Trophoblast cell (in vitro differentiated cells and primary cell): ENCODE measurements at regions not wholly inside any gene's neighbourhood (a gene's known extent, or its start where the extent isn't known, plus 50 kb on each side); places are given as distances from the start of the nearest gene placed in this dataset.

ENCODE experiments used
- DNase-seq, 2 donors: peaks; one replicate each; pipeline ENCODE4 v3.0.0-alpha.2; 2016
- H2AFZ ChIP-seq: 2 replicates; pipeline ENCODE4 v1.6.1; 2013; ENCODE audit warnings: low read length, moderate library complexity, mild to moderate bottlenecking; ENCODE audit not compliant: insufficient read depth, poor library complexity
- H2AK5ac ChIP-seq: 2 replicates; pipeline ENCODE4 v1.6.1; 2013; ENCODE audit warnings: mild to moderate bottlenecking, low read length
- H2BK120ac ChIP-seq: 2 replicates; pipeline ENCODE4 v1.6.1; 2013; ENCODE audit warnings: low read length, mild to moderate bottlenecking, moderate library complexity; ENCODE audit not compliant: insufficient read depth, poor library complexity
- H2BK12ac ChIP-seq: 2 replicates; pipeline ENCODE4 v1.6.1; 2013; ENCODE audit warnings: mild to moderate bottlenecking, low read length, moderate library complexity
- H2BK5ac ChIP-seq: 2 replicates; pipeline ENCODE4 v1.6.1; 2013; ENCODE audit warnings: low read length, low read depth, moderate library complexity, mild to moderate bottlenecking; ENCODE audit not compliant: poor library complexity
- H3K14ac ChIP-seq: 2 replicates; pipeline ENCODE4 v1.6.1; 2013; ENCODE audit warnings: mild to moderate bottlenecking, low read length
- H3K18ac ChIP-seq: 2 replicates; pipeline ENCODE4 v1.6.1; 2013; ENCODE audit warnings: mild to moderate bottlenecking, low read length
- H3K23ac ChIP-seq: 2 replicates; pipeline ENCODE4 v1.6.1; 2013; ENCODE audit warnings: low read length
- H3K27ac ChIP-seq: 2 replicates; pipeline ENCODE4 v1.5.1; 2013; ENCODE audit warnings: low read depth, mild to moderate bottlenecking, inconsistent platforms, low read length, moderate library complexity
- H3K27me3 ChIP-seq: 2 replicates; pipeline ENCODE4 v1.6.1; 2013; ENCODE audit warnings: inconsistent platforms, mild to moderate bottlenecking, low read length, moderate library complexity; ENCODE audit not compliant: insufficient read depth
- H3K36me3 ChIP-seq, 2 experiments: 1 replicate in 1 of 2; 2 replicates in 1 of 2; pipeline ENCODE4 v1.6.1; 2013; ENCODE audit warnings: low read length in 2 of 2, mild to moderate bottlenecking in 2 of 2, moderate library complexity in 1 of 2; ENCODE audit not compliant: insufficient read depth in 2 of 2, control insufficient read depth in 1 of 2
- H3K4ac ChIP-seq: 2 replicates; pipeline ENCODE4 v1.6.1; 2013; ENCODE audit warnings: low read depth, mild to moderate bottlenecking, low read length, moderate library complexity
- H3K4me1 ChIP-seq, 2 experiments: 1 replicate in 1 of 2; 2 replicates in 1 of 2; pipeline ENCODE4 v1.6.1; 2013; ENCODE audit warnings: low read length in 2 of 2, mild to moderate bottlenecking in 2 of 2, moderate library complexity in 1 of 2; ENCODE audit not compliant: insufficient read depth in 2 of 2, control insufficient read depth in 1 of 2
- H3K4me2 ChIP-seq: 2 replicates; pipeline ENCODE4 v1.6.1; 2013; ENCODE audit warnings: inconsistent platforms, mild to moderate bottlenecking, low read length, moderate library complexity
- H3K4me3 ChIP-seq: 2 replicates; pipeline ENCODE4 v1.5.1; 2013; ENCODE audit warnings: mild to moderate bottlenecking, low read depth, low read length, inconsistent platforms
- H3K79me1 ChIP-seq: one replicate; pipeline ENCODE4 v1.6.1; 2013; ENCODE audit warnings: low read length
- H3K79me2 ChIP-seq: 2 replicates; pipeline ENCODE4 v1.6.1; 2013; ENCODE audit warnings: low read length, mild to moderate bottlenecking; ENCODE audit not compliant: control insufficient read depth, insufficient read depth, poor library complexity
- H3K9ac ChIP-seq: 2 replicates; pipeline ENCODE4 v1.6.1; 2013; ENCODE audit warnings: mild to moderate bottlenecking, low read length
- H3K9me3 ChIP-seq: 2 replicates; pipeline ENCODE4 v1.6.1; 2013; ENCODE audit warnings: low read depth, mild to moderate bottlenecking, control low read depth, inconsistent platforms, low read length; ENCODE audit not compliant: insufficient read depth
- H4K12ac ChIP-seq: 2 replicates; pipeline ENCODE4 v1.6.1; 2013; ENCODE audit warnings: low read depth, mild to moderate bottlenecking, low read length, moderate library complexity
- H4K8ac ChIP-seq: 2 replicates; pipeline ENCODE4 v1.6.1; 2013; ENCODE audit warnings: low read depth, mild to moderate bottlenecking, low read length, moderate library complexity
- H4K91ac ChIP-seq: one replicate; pipeline ENCODE4 v1.6.1; 2013; ENCODE audit warnings: low read depth, mild to moderate bottlenecking, low read length, moderate library complexity
- WGBS: extraction: QIAGEN DNeasy Blood & Tissue Kit; methylation state at CpG from one replicate; pipeline ENCODE4 v1.1.7; 2013; ENCODE audit warnings: missing lambda C conversion rate; ENCODE audit not compliant: insufficient read length, insufficient coverage; ENCODE audit errors: extremely low coverage; 5-methylcytosine and 5-hydroxymethylcytosine counted together

- Histone ChIP-seq H3K4ac (no peak overlapping the region), H3K14ac (no peak overlapping the region), H3K4me3 (no peak overlapping the region), H3K18ac (no peak overlapping the region), H3K36me3 (no peaks in the 10 kb centered on the region), H2BK120ac (no peak overlapping the region), H4K8ac (no peak overlapping the region), H2BK12ac (no peak overlapping the region), H3K4me1 (no peaks in the 10 kb centered on the region), H3K23ac (no peak overlapping the region), H3K27me3 (no peaks in the 10 kb centered on the region), H2AFZ (no peak overlapping the region), H2BK5ac (no peak overlapping the region), H3K9ac (no peak overlapping the region), H4K91ac (no peak overlapping the region), H3K79me1 (no peaks in the 10 kb centered on the region), H3K27ac (no peak overlapping the region), H3K4me2 (no peak overlapping the region), H2AK5ac (no peak overlapping the region), H3K9me3 (no peaks in the 10 kb centered on the region), H3K79me2 (no peaks in the 10 kb centered on the region), H4K12ac (no peak overlapping the region)
- no peak for DNase-seq
- whole genome bisulfite sequencing, result no CpG with 5 or more reads among the region's 10 CpGs
Measured at GRCh38 chrY:14231703-14232102, 175.7 kb downstream of the VCY1B start.

GRCh38 chrY:14235070-14235469 lies 179.0 kb downstream of the VCY1B start:
- Histone ChIP-seq H2AK5ac (no peak overlapping the region), H3K27ac (no peak overlapping the region), H3K9me3 (no peaks in the 10 kb centered on the region), H3K23ac (no peak overlapping the region), H3K18ac (no peak overlapping the region), H2BK5ac (no peak overlapping the region), H3K36me3 (no peaks in the 10 kb centered on the region), H3K4ac (no peak overlapping the region), H2BK12ac (no peak overlapping the region), H3K79me1 (no peaks in the 10 kb centered on the region), H2BK120ac (no peak overlapping the region), H3K4me1 (no peaks in the 10 kb centered on the region), H4K12ac (no peak overlapping the region), H3K4me3 (no peak overlapping the region), H3K27me3 (no peaks in the 10 kb centered on the region), H4K8ac (no peak overlapping the region), H3K4me2 (no peak overlapping the region), H3K9ac (no peak overlapping the region), H2AFZ (no peak overlapping the region), H3K14ac (no peak overlapping the region), H4K91ac (no peak overlapping the region), H3K79me2 (no peaks in the 10 kb centered on the region)
- DNase-seq, result no peak
- WGBS, result no CpG with 5 or more reads among the region's 5 CpGs

GRCh38 chrY:14238277-14238676 lies 182.2 kb downstream of the VCY1B start:
- no peak overlapping the region for H2AK5ac ChIP-seq
- H3K14ac ChIP-seq, result no peak overlapping the region
- H3K18ac ChIP-seq, result no peak overlapping the region
- no peak overlapping the region for H4K91ac ChIP-seq
- H3K79me2 ChIP-seq, result no peaks in the 10 kb centered on the region
- WGBS, result no CpG with 5 or more reads among the region's 4 CpGs
- H3K23ac ChIP-seq, result no peak overlapping the region
- H3K9ac ChIP-seq, result no peak overlapping the region
- H4K12ac ChIP-seq, result no peak overlapping the region
- H3K27me3 ChIP-seq, result no peaks in the 10 kb centered on the region
- H2BK12ac ChIP-seq, result no peak overlapping the region
- H3K4ac ChIP-seq, result no peak overlapping the region
- no peak overlapping the region for H2BK120ac ChIP-seq
- H3K9me3 ChIP-seq, result no peaks in the 10 kb centered on the region
- H4K8ac ChIP-seq, result no peak overlapping the region
- no peak overlapping the region for H3K4me3 ChIP-seq
- H3K4me1 ChIP-seq, result no peaks in the 10 kb centered on the region
- H3K79me1 ChIP-seq, result no peaks in the 10 kb centered on the region
- no peaks in the 10 kb centered on the region for H3K36me3 ChIP-seq
- no peak overlapping the region for H3K4me2 ChIP-seq
- H3K27ac ChIP-seq, result no peak overlapping the region
- no peak overlapping the region for H2AFZ ChIP-seq
- no peak for DNase-seq
- no peak overlapping the region for H2BK5ac ChIP-seq

- no peak overlapping the region for H3K27ac ChIP-seq
- no peak overlapping the region for H2BK120ac ChIP-seq
- H3K23ac ChIP-seq, result no peak overlapping the region
- no peak overlapping the region for H2BK5ac ChIP-seq
- H3K4me2 ChIP-seq, result no peak overlapping the region
- no peak overlapping the region for H3K4ac ChIP-seq
- no peak overlapping the region for H3K14ac ChIP-seq
- H4K91ac ChIP-seq, result no peak overlapping the region
- H3K27me3 ChIP-seq, result no peaks in the 10 kb centered on the region
- H2BK12ac ChIP-seq, result no peak overlapping the region
- DNase-seq, result no peak
- H3K4me3 ChIP-seq, result no peak overlapping the region
- no peak overlapping the region for H3K9ac ChIP-seq
- no peak overlapping the region for H2AK5ac ChIP-seq
- no CpG with 5 or more reads among the region's 4 CpGs for whole genome bisulfite sequencing
- H3K4me1 ChIP-seq, result no peaks in the 10 kb centered on the region
- H4K12ac ChIP-seq, result no peak overlapping the region
- no peak overlapping the region for H4K8ac ChIP-seq
- H3K9me3 ChIP-seq, result no peaks in the 10 kb centered on the region
- H3K36me3 ChIP-seq, result no peaks in the 10 kb centered on the region
- no peak overlapping the region for H3K18ac ChIP-seq
- no peaks in the 10 kb centered on the region for H3K79me2 ChIP-seq
- H3K79me1 ChIP-seq, result no peaks in the 10 kb centered on the region
- no peak overlapping the region for H2AFZ ChIP-seq
Measured at GRCh38 chrY:14246948-14247347, 190.9 kb downstream of the VCY1B start.
